ENCODE measurements at regions not wholly inside any gene's neighbourhood (a gene's known extent, or its start where the extent isn't known, plus 50 kb on each side); places are given as distances from the start of the nearest gene placed in this dataset.

- intact Hi-C loops (cut with DNase I), result no loop called here
- 96% methylated on average over 8 of the region's 8 CpGs for WGBS
- Histone ChIP-seq H3K27ac (ENCODE audit: low read length) (no peak overlapping the region), H3K9me3 (ENCODE audit: control insufficient read depth, low read length) (no peaks in the 10 kb centered on the region), H3K27me3 (ENCODE audit: control insufficient read depth, insufficient read depth) (no peaks in the 10 kb centered on the region), H3K4me1 (ENCODE audit: control insufficient read depth, insufficient read depth, low read length) (no peaks in the 10 kb centered on the region), H3K4me3 (ENCODE audit: low read length) (no peak overlapping the region)
- DNase-seq, result no peak
- ATAC-seq, result no peak
These were observed 71.9 kb downstream of the OAT start for GRCh38 chr10:124346831-124347230.

GRCh38 chr10:124345521-124345920 lies 73.2 kb downstream of the OAT start:
- no peaks in the 10 kb centered on the region for H3K9me3 ChIP-seq (ENCODE audit: control insufficient read depth, low read length)
- intact Hi-C loops (cut with DNase I), result no loop called here
- no peak overlapping the region for H3K4me3 ChIP-seq (ENCODE audit: low read length)
- H3K4me1 ChIP-seq (ENCODE audit: control insufficient read depth, insufficient read depth, low read length), result no peaks in the 10 kb centered on the region
- H3K27ac ChIP-seq (ENCODE audit: low read length), result no peak overlapping the region
- DNase-seq (no peak), ATAC-seq (no peak)
- no peaks in the 10 kb centered on the region for H3K27me3 ChIP-seq (ENCODE audit: control insufficient read depth, insufficient read depth)
- 97% methylated on average over 8 of the region's 8 CpGs for WGBS

GRCh38 chr10:124344931-124345330 lies 73.8 kb downstream of the OAT start:
- H3K4me3 ChIP-seq (ENCODE audit: low read length), result no peak overlapping the region
- DNase-seq (no peak), ATAC-seq (no peak)
- no peak overlapping the region for H3K27ac ChIP-seq (ENCODE audit: low read length)
- intact Hi-C loops (cut with DNase I), result no loop called here
- H3K9me3 ChIP-seq (ENCODE audit: control insufficient read depth, low read length), result no peaks in the 10 kb centered on the region
- no peaks in the 10 kb centered on the region for H3K4me1 ChIP-seq (ENCODE audit: control insufficient read depth, insufficient read depth, low read length)
- no peaks in the 10 kb centered on the region for H3K27me3 ChIP-seq (ENCODE audit: control insufficient read depth, insufficient read depth)
- 89% methylated on average over 3 of the region's 3 CpGs for WGBS

- intact Hi-C loops (cut with DNase I), result no loop called here
- Histone ChIP-seq H3K27ac (ENCODE audit: low read length) (no peak overlapping the region), H3K9me3 (ENCODE audit: control insufficient read depth, low read length) (no peaks in the 10 kb centered on the region), H3K4me1 (ENCODE audit: control insufficient read depth, insufficient read depth, low read length) (no peaks in the 10 kb centered on the region), H3K4me3 (ENCODE audit: low read length) (no peak overlapping the region), H3K27me3 (ENCODE audit: control insufficient read depth, insufficient read depth) (no peaks in the 10 kb centered on the region)
- DNase-seq (no peak), ATAC-seq (no peak)
- 94% methylated on average over 8 of the region's 8 CpGs for WGBS
These were observed 74.5 kb downstream of the OAT start for GRCh38 chr10:124344266-124344590.

GRCh38 chr10:124343351-124344265 lies 75.1 kb downstream of the OAT start:
- no peaks in the 10 kb centered on the region for H3K27me3 ChIP-seq (ENCODE audit: control insufficient read depth, insufficient read depth)
- H3K9me3 ChIP-seq (ENCODE audit: control insufficient read depth, low read length), result no peaks in the 10 kb centered on the region
- H3K27ac ChIP-seq (ENCODE audit: low read length), result no peak overlapping the region
- 87% methylated on average over 14 of the region's 14 CpGs for WGBS
- DNase-seq, result no peak
- H3K4me3 ChIP-seq (ENCODE audit: low read length), result no peak overlapping the region
- intact Hi-C loops (cut with DNase I), result no loop called here
- ATAC-seq, result no peak
- no peaks in the 10 kb centered on the region for H3K4me1 ChIP-seq (ENCODE audit: control insufficient read depth, insufficient read depth, low read length)

GRCh38 chr10:124342821-124343170 lies 75.9 kb downstream of the OAT start:
- H3K4me3 ChIP-seq (ENCODE audit: low read length), result no peak overlapping the region
- no peak for ATAC-seq
- 96% methylated on average over 5 of the region's 5 CpGs for WGBS
- H3K27me3 ChIP-seq (ENCODE audit: control insufficient read depth, insufficient read depth), result no peaks in the 10 kb centered on the region
- no peaks in the 10 kb centered on the region for H3K9me3 ChIP-seq (ENCODE audit: control insufficient read depth, low read length)
- no peak overlapping the region for H3K27ac ChIP-seq (ENCODE audit: low read length)
- no peak for DNase-seq
- intact Hi-C loops (cut with DNase I), result no loop called here
- no peaks in the 10 kb centered on the region for H3K4me1 ChIP-seq (ENCODE audit: control insufficient read depth, insufficient read depth, low read length)

GRCh38 chr10:124342136-124342820 lies 76.4 kb downstream of the OAT start:
- H3K9me3 ChIP-seq (ENCODE audit: control insufficient read depth, low read length), result no peaks in the 10 kb centered on the region
- no peaks in the 10 kb centered on the region for H3K4me1 ChIP-seq (ENCODE audit: control insufficient read depth, insufficient read depth, low read length)
- H3K27ac ChIP-seq (ENCODE audit: low read length), result no peak overlapping the region
- H3K4me3 ChIP-seq (ENCODE audit: low read length), result no peak overlapping the region
- H3K27me3 ChIP-seq (ENCODE audit: control insufficient read depth, insufficient read depth), result no peaks in the 10 kb centered on the region
- no peak for ATAC-seq
- 88% methylated on average over 15 of the region's 15 CpGs for WGBS
- intact Hi-C loops (cut with DNase I), result no loop called here
- DNase-seq, result no peak

- H3K4me3 ChIP-seq (ENCODE audit: low read length), result no peak overlapping the region
- ATAC-seq (no peak), DNase-seq (no peak)
- H3K4me1 ChIP-seq (ENCODE audit: control insufficient read depth, insufficient read depth, low read length), result no peaks in the 10 kb centered on the region
- H3K27ac ChIP-seq (ENCODE audit: low read length), result no peak overlapping the region
- intact Hi-C loops (cut with DNase I), result no loop called here
- no peaks in the 10 kb centered on the region for H3K9me3 ChIP-seq (ENCODE audit: control insufficient read depth, low read length)
- no peaks in the 10 kb centered on the region for H3K27me3 ChIP-seq (ENCODE audit: control insufficient read depth, insufficient read depth)
- WGBS, result 57% methylated on average over 3 of the region's 3 CpGs
These were observed 77.0 kb downstream of the OAT start for GRCh38 chr10:124341768-124342135.

GRCh38 chr10:124340033-124340760 lies 78.5 kb downstream of the OAT start:
- Histone ChIP-seq H3K4me3 (ENCODE audit: low read length) (no peak overlapping the region), H3K27me3 (ENCODE audit: control insufficient read depth, insufficient read depth) (no peaks in the 10 kb centered on the region), H3K27ac (ENCODE audit: low read length) (no peak overlapping the region), H3K9me3 (ENCODE audit: control insufficient read depth, low read length) (no peaks in the 10 kb centered on the region), H3K4me1 (ENCODE audit: control insufficient read depth, insufficient read depth, low read length) (no peaks in the 10 kb centered on the region)
- ATAC-seq, result peak; percentile 47 to 78
- intact Hi-C loops (cut with DNase I), result no loop called here
- WGBS, result 71% methylated on average over 10 of the region's 10 CpGs
- DNase-seq, result no peak

- ATAC-seq (no peak), DNase-seq (no peak)
- H3K9me3 ChIP-seq (ENCODE audit: control insufficient read depth, low read length), result no peaks in the 10 kb centered on the region
- no peak overlapping the region for H3K27ac ChIP-seq (ENCODE audit: low read length)
- no peaks in the 10 kb centered on the region for H3K4me1 ChIP-seq (ENCODE audit: control insufficient read depth, insufficient read depth, low read length)
- no peaks in the 10 kb centered on the region for H3K27me3 ChIP-seq (ENCODE audit: control insufficient read depth, insufficient read depth)
- WGBS, result 86% methylated on average over 16 of the region's 16 CpGs
- intact Hi-C loops (cut with DNase I), result no loop called here
- H3K4me3 ChIP-seq (ENCODE audit: low read length), result no peak overlapping the region
These were observed 79.3 kb downstream of the OAT start for GRCh38 chr10:124339119-124340032.
